ENCODE measurements at regions not wholly inside any gene's neighbourhood (a gene's known extent, or its start where the extent isn't known, plus 50 kb on each side); places are given as distances from the start of the nearest gene placed in this dataset.

DNA sequence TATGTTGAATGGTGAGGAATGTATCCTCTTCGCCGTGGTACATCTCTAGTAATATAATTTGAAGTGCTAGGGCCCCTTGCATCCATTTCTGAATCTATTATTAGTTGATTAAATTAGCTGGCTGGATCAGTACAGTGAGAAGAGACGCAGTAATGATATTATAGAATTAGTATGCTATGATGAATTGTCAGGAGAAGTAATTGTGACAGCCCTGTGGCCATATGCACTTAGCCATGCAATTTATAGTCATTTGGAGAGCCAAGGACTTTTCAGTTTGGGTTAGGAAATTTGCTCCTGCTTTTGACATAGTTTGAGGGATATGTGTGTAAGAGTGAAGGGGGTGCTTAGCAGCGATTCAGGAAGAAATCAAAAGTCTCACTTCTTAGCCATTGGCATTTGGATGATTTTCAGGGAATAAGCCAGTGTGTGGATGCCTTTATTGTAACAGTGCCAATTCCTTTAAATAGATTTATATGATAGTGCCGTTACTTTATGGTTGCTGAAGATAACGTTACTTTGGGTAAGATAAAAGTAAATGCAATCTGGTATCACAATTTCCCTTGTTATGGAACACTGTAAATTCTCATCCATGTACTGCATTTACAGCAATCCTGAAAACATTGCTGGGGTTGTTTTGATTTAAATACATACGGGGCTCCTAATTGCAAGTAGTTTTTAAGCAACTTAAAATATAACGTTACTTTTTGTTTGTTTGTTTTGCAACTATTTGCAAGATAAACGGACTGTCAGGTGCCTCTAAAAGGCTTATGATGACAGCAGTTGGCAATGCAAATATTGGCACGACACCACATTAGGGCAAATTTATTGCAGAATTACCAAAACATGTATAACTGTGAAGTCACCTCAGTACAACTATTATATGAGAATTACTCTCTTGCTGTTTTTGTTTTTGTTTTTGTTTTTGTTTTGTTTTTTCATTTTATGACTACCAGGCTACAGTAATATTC, 875.4 kb upstream of the WWC1 start:
- TF ChIP-seq, protein P1, sequence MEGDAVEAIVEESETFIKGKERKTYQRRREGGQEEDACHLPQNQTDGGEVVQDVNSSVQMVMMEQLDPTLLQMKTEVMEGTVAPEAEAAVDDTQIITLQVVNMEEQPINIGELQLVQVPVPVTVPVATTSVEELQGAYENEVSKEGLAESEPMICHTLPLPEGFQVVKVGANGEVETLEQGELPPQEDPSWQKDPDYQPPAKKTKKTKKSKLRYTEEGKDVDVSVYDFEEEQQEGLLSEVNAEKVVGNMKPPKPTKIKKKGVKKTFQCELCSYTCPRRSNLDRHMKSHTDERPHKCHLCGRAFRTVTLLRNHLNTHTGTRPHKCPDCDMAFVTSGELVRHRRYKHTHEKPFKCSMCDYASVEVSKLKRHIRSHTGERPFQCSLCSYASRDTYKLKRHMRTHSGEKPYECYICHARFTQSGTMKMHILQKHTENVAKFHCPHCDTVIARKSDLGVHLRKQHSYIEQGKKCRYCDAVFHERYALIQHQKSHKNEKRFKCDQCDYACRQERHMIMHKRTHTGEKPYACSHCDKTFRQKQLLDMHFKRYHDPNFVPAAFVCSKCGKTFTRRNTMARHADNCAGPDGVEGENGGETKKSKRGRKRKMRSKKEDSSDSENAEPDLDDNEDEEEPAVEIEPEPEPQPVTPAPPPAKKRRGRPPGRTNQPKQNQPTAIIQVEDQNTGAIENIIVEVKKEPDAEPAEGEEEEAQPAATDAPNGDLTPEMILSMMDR (IDR thresholded peaks at IDR 0.05), result no peak
- no peak for TF ChIP-seq POLR2A (IDR thresholded peaks at IDR 0.05)

Data from thyroid gland (tissue), 4 donors.